Endodermal cell (in vitro differentiated cells): ENCODE measurements at regions not wholly inside any gene's neighbourhood (a gene's known extent, or its start where the extent isn't known, plus 50 kb on each side); places are given as distances from the start of the nearest gene placed in this dataset.

ENCODE experiments used
- DNase-seq: peaks from one replicate; pipeline ENCODE4 v3.0.0-alpha.2; 2017
- H3K27ac ChIP-seq: 2 replicates; pipeline ENCODE4 v1.5.1; 2013; ENCODE audit warnings: mild to moderate bottlenecking, low read depth, low read length, moderate library complexity
- H3K27me3 ChIP-seq: 2 replicates; pipeline ENCODE4 v1.6.1; 2013; ENCODE audit warnings: mild to moderate bottlenecking, low read length, moderate library complexity; ENCODE audit not compliant: insufficient read depth, control insufficient read depth, poor library complexity, severe bottlenecking
- H3K36me3 ChIP-seq: 2 replicates; pipeline ENCODE4 v1.7.0; 2013; ENCODE audit warnings: mild to moderate bottlenecking, low read length, moderate library complexity; ENCODE audit not compliant: control insufficient read depth, insufficient read depth
- H3K4me1 ChIP-seq: one replicate; pipeline ENCODE4 v1.7.0; 2013; ENCODE audit warnings: low read length; ENCODE audit not compliant: control insufficient read depth, insufficient read depth
- H3K4me3 ChIP-seq: 2 replicates; pipeline ENCODE4 v1.5.1; 2013; ENCODE audit warnings: mild to moderate bottlenecking, low read length, moderate library complexity
- H3K9ac ChIP-seq: 2 replicates; pipeline ENCODE4 v1.6.1; 2013; ENCODE audit warnings: mild to moderate bottlenecking, low read length, moderate library complexity; ENCODE audit not compliant: poor library complexity, severe bottlenecking; ENCODE audit errors: extremely low read depth
- H3K9me3 ChIP-seq: 2 replicates; pipeline ENCODE4 v1.6.1; 2013; ENCODE audit warnings: mild to moderate bottlenecking, low read length, moderate library complexity; ENCODE audit not compliant: control insufficient read depth
- H3K27ac Mint-ChIP-seq: 2 replicates; pipeline ENCODE4 v1.8.0; 2020; ENCODE audit warnings: mixed read lengths
- H3K27me3 Mint-ChIP-seq: 2 replicates; pipeline ENCODE4 v1.8.0; 2021; ENCODE audit warnings: mild to moderate bottlenecking, mixed read lengths; ENCODE audit not compliant: insufficient read depth
- H3K36me3 Mint-ChIP-seq: 2 replicates; pipeline ENCODE4 v1.8.0; 2020; ENCODE audit warnings: low read depth, mixed read lengths
- H3K4me1 Mint-ChIP-seq: 2 replicates; pipeline ENCODE4 v1.8.0; 2020; ENCODE audit warnings: mixed read lengths
- H3K4me3 Mint-ChIP-seq: 2 replicates; pipeline ENCODE4 v1.8.0; 2020; ENCODE audit warnings: mild to moderate bottlenecking, moderate library complexity, mixed read lengths
- H3K9me3 Mint-ChIP-seq: 2 replicates; pipeline ENCODE4 v1.8.0; 2020; ENCODE audit warnings: mild to moderate bottlenecking, mixed read lengths
- WGBS, 2 experiments: methylation state at CpG; one replicate each; pipeline versions ENCODE4 v1.1.5 to v1.1.7; 2013; ENCODE audit warnings: missing lambda C conversion rate in 2 of 2, mixed read lengths in 1 of 2; ENCODE audit not compliant: insufficient coverage in 1 of 2, insufficient read length in 1 of 2; 5-methylcytosine and 5-hydroxymethylcytosine counted together
- TF ChIP-seq, protein P1 (sequence below): fragments of 200-600 bp; sonication (generic); conservative IDR thresholded peaks from 2 replicates; pipeline ENCODE4 v1.5.0; 2021; ENCODE audit warnings: antibody characterized with exemption, mild to moderate bottlenecking

DNA sequence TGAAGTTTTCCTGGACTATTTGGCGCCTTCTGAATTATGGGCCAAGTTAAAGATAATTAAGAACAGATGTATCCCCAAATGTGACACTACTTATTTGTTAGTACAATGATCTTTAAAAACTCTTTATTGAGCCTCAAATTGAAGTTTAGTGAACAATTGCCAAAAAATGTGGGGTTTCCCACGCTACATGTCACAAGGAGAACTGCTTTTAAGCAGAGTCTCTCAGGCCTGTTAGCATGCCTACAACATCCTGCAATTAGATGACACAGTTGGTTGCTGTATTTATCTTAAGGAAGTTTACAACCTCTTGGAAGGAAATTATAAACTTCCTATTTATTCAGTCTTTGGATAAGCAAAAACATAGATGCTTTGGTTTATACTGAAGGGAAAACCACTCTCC, 733.0 kb downstream of the TNS3 start:
- H3K27ac Mint-ChIP-seq, result no peak overlapping the region
- H3K4me1 Mint-ChIP-seq, result no peaks in the 10 kb centered on the region
- H3K4me3 Mint-ChIP-seq, result no peak overlapping the region
- Histone ChIP-seq H3K4me3 (no peak overlapping the region), H3K9me3 (no peaks in the 10 kb centered on the region), H3K9ac (no peak overlapping the region), H3K4me1 (no peaks in the 10 kb centered on the region), H3K27ac (no peak overlapping the region), H3K36me3 (no peaks in the 10 kb centered on the region), H3K27me3 (no peaks in the 10 kb centered on the region)
- H3K27me3 Mint-ChIP-seq, result no peaks in the 10 kb centered on the region
- TF ChIP-seq, protein P1, sequence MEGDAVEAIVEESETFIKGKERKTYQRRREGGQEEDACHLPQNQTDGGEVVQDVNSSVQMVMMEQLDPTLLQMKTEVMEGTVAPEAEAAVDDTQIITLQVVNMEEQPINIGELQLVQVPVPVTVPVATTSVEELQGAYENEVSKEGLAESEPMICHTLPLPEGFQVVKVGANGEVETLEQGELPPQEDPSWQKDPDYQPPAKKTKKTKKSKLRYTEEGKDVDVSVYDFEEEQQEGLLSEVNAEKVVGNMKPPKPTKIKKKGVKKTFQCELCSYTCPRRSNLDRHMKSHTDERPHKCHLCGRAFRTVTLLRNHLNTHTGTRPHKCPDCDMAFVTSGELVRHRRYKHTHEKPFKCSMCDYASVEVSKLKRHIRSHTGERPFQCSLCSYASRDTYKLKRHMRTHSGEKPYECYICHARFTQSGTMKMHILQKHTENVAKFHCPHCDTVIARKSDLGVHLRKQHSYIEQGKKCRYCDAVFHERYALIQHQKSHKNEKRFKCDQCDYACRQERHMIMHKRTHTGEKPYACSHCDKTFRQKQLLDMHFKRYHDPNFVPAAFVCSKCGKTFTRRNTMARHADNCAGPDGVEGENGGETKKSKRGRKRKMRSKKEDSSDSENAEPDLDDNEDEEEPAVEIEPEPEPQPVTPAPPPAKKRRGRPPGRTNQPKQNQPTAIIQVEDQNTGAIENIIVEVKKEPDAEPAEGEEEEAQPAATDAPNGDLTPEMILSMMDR, result no peak
- DNase-seq, result no peak
- H3K36me3 Mint-ChIP-seq, result no peaks in the 10 kb centered on the region
- 87 to 88% methylated on average over 1 to 2 of the region's 2 CpGs for WGBS, 2 experiments
- no peaks in the 10 kb centered on the region for H3K9me3 Mint-ChIP-seq

DNA sequence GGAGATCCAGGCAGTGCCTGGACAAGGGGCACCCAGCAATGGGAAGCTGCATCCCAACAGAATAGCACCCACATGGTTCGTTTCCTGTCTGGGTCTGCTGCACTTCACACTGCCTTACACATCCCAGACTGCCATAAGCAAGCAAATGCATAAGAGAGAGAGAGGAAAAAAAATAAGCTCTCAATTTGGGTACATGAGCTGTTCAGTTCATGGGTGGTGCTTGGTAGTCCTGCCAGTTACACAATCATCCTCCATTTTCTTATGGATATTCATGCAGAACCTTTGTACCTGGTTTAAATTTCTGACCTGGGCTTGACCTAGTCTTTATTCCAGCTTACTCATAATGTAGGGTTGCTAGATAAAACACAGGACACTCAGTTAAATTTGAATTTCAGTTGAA, 733.6 kb downstream of the TNS3 start:
- Histone ChIP-seq H3K4me1 (no peaks in the 10 kb centered on the region), H3K27ac (no peak overlapping the region), H3K4me3 (no peak overlapping the region), H3K9me3 (no peaks in the 10 kb centered on the region), H3K27me3 (no peaks in the 10 kb centered on the region), H3K36me3 (no peaks in the 10 kb centered on the region), H3K9ac (no peak overlapping the region)
- no peaks in the 10 kb centered on the region for H3K27me3 Mint-ChIP-seq
- no peaks in the 10 kb centered on the region for H3K9me3 Mint-ChIP-seq
- TF ChIP-seq, protein P1, result no peak
- no peak overlapping the region for H3K27ac Mint-ChIP-seq
- H3K4me1 Mint-ChIP-seq, result no peaks in the 10 kb centered on the region
- no peak overlapping the region for H3K4me3 Mint-ChIP-seq
- DNase-seq, result no peak
- no peaks in the 10 kb centered on the region for H3K36me3 Mint-ChIP-seq
- 82% methylated on average over 1 of the region's 1 CpG; no CpG with 5 or more reads in 1 of the 2 experiments for WGBS, 2 experiments

DNA sequence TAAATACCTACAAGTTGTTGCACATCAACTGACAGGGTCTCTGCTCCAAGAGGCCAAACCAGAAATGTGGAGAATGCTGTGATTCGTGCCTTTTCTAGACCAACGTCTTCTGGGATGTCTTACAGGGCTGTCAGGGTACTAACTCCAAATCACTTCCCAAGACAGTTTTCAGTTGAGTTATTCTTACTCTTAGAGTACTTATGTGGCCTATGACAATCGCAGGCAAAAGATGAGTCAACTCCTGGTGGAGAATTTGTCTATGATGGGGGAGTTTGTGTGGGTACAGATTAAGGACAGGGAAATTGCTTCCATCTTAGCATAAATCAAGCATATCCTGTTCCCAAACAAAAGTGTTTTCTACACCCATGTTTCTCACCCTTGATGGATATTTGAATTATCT, 734.8 kb downstream of the TNS3 start:
- 92 to 100% methylated on average over 2 to 3 of the region's 3 CpGs for WGBS, 2 experiments
- Mint-ChIP-seq H3K27ac (no peak overlapping the region), H3K36me3 (no peaks in the 10 kb centered on the region), H3K9me3 (no peaks in the 10 kb centered on the region), H3K27me3 (no peaks in the 10 kb centered on the region), H3K4me1 (no peaks in the 10 kb centered on the region), H3K4me3 (no peak overlapping the region)
- H3K27ac ChIP-seq, result no peak overlapping the region
- no peak for DNase-seq
- no peak overlapping the region for H3K4me3 ChIP-seq
- H3K9ac ChIP-seq, result no peak overlapping the region
- H3K27me3 ChIP-seq, result no peaks in the 10 kb centered on the region
- no peaks in the 10 kb centered on the region for H3K9me3 ChIP-seq
- no peaks in the 10 kb centered on the region for H3K36me3 ChIP-seq
- TF ChIP-seq, protein P1, result no peak
- no peaks in the 10 kb centered on the region for H3K4me1 ChIP-seq
